ENCODE measurements at regions not wholly inside any gene's neighbourhood (a gene's known extent, or its start where the extent isn't known, plus 50 kb on each side); places are given as distances from the start of the nearest gene placed in this dataset.

DNA sequence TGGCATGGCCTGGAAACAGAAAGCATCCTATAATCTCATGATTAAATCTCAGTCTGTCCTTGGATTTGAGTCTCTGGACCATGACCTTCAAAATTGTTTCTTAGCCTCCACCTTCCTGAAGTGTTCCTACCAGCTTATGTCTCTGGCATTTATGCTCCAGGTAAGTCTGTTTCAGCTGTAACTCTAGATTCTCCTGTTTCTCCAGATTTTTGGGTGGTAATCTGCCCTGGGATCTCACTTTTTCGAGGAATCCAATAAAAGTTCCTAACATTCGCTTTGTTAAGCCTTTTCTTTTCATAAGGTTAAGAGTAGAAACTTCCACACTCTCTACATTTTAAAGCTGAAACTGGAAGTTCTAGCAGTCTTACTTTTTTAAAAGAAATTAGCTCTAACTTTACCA, 318.5 kb downstream of the C6orf118 start:
- TF ChIP-seq YY1 (IDR thresholded peaks at IDR 0.05; ENCODE audit: extremely low read depth, insufficient replicate concordance, low read depth, low read length) = no peak
- no peak for TF ChIP-seq CBX3 (IDR thresholded peaks at IDR 0.05; ENCODE audit: low read depth)
- no peak for TF ChIP-seq EZH2phosphoT487 (IDR thresholded peaks at IDR 0.05; ENCODE audit: borderline replicate concordance)
- TF ChIP-seq EZH2 (IDR thresholded peaks at IDR 0.05) = no peak
- TF ChIP-seq SP1 (IDR thresholded peaks at IDR 0.05; ENCODE audit: low read depth) = no peak
- TF ChIP-seq POLR2AphosphoS5 (IDR thresholded peaks at IDR 0.05; ENCODE audit: low read depth, low read length) = no peak
- no peak for TF ChIP-seq ZFX (IDR thresholded peaks at IDR 0.05)
- TF ChIP-seq, protein P1, sequence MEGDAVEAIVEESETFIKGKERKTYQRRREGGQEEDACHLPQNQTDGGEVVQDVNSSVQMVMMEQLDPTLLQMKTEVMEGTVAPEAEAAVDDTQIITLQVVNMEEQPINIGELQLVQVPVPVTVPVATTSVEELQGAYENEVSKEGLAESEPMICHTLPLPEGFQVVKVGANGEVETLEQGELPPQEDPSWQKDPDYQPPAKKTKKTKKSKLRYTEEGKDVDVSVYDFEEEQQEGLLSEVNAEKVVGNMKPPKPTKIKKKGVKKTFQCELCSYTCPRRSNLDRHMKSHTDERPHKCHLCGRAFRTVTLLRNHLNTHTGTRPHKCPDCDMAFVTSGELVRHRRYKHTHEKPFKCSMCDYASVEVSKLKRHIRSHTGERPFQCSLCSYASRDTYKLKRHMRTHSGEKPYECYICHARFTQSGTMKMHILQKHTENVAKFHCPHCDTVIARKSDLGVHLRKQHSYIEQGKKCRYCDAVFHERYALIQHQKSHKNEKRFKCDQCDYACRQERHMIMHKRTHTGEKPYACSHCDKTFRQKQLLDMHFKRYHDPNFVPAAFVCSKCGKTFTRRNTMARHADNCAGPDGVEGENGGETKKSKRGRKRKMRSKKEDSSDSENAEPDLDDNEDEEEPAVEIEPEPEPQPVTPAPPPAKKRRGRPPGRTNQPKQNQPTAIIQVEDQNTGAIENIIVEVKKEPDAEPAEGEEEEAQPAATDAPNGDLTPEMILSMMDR (IDR thresholded peaks at IDR 0.05 in 2 of 3, conservative IDR thresholded peaks at IDR 0.05 in 1 of 3; ENCODE audit: borderline replicate concordance in 1 of 3, insufficient read depth in 1 of 3, low read depth in 2 of 3, low read length in 2 of 3) = no peak
- TF ChIP-seq RAD21 (IDR thresholded peaks at IDR 0.05; ENCODE audit: low read depth) = no peak
- TF ChIP-seq, protein P2, sequence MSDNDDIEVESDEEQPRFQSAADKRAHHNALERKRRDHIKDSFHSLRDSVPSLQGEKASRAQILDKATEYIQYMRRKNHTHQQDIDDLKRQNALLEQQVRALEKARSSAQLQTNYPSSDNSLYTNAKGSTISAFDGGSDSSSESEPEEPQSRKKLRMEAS (IDR thresholded peaks at IDR 0.05) = no peak
- TF ChIP-seq EGR1 (IDR thresholded peaks at IDR 0.05; ENCODE audit: low read depth) = no peak
- TF ChIP-seq ELF1 (IDR thresholded peaks at IDR 0.05; ENCODE audit: borderline replicate concordance, low read depth) = no peak
- TF ChIP-seq CEBPB (IDR thresholded peaks at IDR 0.05; ENCODE audit: low read depth) = no peak
- no peak for TF ChIP-seq JUND (IDR thresholded peaks at IDR 0.05)
- TF ChIP-seq TCF7L2 (IDR thresholded peaks at IDR 0.05; ENCODE audit: borderline replicate concordance, extremely low read depth, insufficient read depth, insufficient read length) = no peak
- ChIA-PET CTCF (no interaction called here), POLR2A (no interaction called here), RAD21 (ENCODE audit: low non-redundant PET in 1 of 2, low total read pairs in 2 of 2, uncharacterized antibody in 2 of 2, unreplicated experiment in 2 of 2) (no interaction called here)
- Histone ChIP-seq H3K4me3 (replicated peaks in 1 of 2; ENCODE audit: low read depth in 1 of 2, low read length in 2 of 2) (no peak overlapping the region), H3K4me2 (ENCODE audit: low read length) (no peak overlapping the region), H3K27ac (ENCODE audit: low read depth, low read length) (no peak overlapping the region), H3K9ac (ENCODE audit: low read length) (no peak overlapping the region), H3K79me2 (ENCODE audit: insufficient read depth, low read length) (no peaks in the 10 kb centered on the region), H2AFZ (ENCODE audit: low read depth, low read length, poor library complexity, severe bottlenecking) (no peak overlapping the region), H3K9me3 (ENCODE audit: control insufficient read depth in 1 of 2, insufficient read depth in 1 of 2, low read depth in 1 of 2, low read length in 2 of 2) (no peaks in the 10 kb centered on the region; a peak in 1 of 4 replicates), H3K36me3 (ENCODE audit: control insufficient read depth in 1 of 2, insufficient read depth in 2 of 2, low read length in 2 of 2) (no peaks in the 10 kb centered on the region), H3K9me2 (ENCODE audit: insufficient read depth) (no peaks in the 10 kb centered on the region; the same call in 1 of the 2 replicates), H4K20me1 (ENCODE audit: insufficient read depth) (no peaks in the 10 kb centered on the region), H3K4me1 (ENCODE audit: control insufficient read depth in 1 of 2, insufficient read depth in 2 of 2, low read length in 2 of 2) (no peaks in the 10 kb centered on the region), H3K27me3 (ENCODE audit: insufficient read depth, low read length) (no peaks in the 10 kb centered on the region)
- ATAC-seq (no peak), DNase-seq (ENCODE audit: low read depth, low spot score) (no peak)
- no TSS peak for BruUV-seq (replicated peaks)
- intact Hi-C loops (cut with micrococcal nuclease) = no loop called here
